Stimulated activated CD8-positive, alpha-beta memory T cell treated with anti-CD3 and anti-CD28 coated beads, Interleukin-12 subunit alpha, Interleukin-12 subunit beta, amount 100 ng/mL, for 24 hours (primary cell): ENCODE measurements at regions not wholly inside any gene's neighbourhood (a gene's known extent, or its start where the extent isn't known, plus 50 kb on each side); places are given as distances from the start of the nearest gene placed in this dataset.

Experiments used
- DNase-seq: peaks from one replicate; pipeline ENCODE4 v3.0.0-alpha.2; 2020; ENCODE audit errors: extremely low read depth

GRCh38 chr5:2206293-2207108 is 323.8 kb upstream of the IRX4 start:
- DNase-seq = no peak

GRCh38 chr5:2205596-2206226 is 323.0 kb upstream of the IRX4 start:
- DNase-seq = no peak

GRCh38 chr5:2205185-2205585 is 322.5 kb upstream of the IRX4 start:
- DNase-seq = no peak

- no peak for DNase-seq
Observed at GRCh38 chr5:2204366-2205184, 321.9 kb upstream of the IRX4 start.

GRCh38 chr5:2203774-2204173 is 321.0 kb upstream of the IRX4 start:
- DNase-seq = no peak

- no peak for DNase-seq
Observed at GRCh38 chr5:2201832-2202231, 319.1 kb upstream of the IRX4 start.

- no peak for DNase-seq
Observed at GRCh38 chr5:2201421-2201820, 318.7 kb upstream of the IRX4 start.

GRCh38 chr5:2201011-2201410 is 318.3 kb upstream of the IRX4 start:
- no peak for DNase-seq

GRCh38 chr5:2200261-2200950 is 317.7 kb upstream of the IRX4 start:
- no peak for DNase-seq

- no peak for DNase-seq
Observed at GRCh38 chr5:2199697-2200096, 317.0 kb upstream of the IRX4 start.

GRCh38 chr5:2196989-2197619 is 314.4 kb upstream of the IRX4 start:
- DNase-seq = no peak

GRCh38 chr5:2196416-2196815 is 313.7 kb upstream of the IRX4 start:
- no peak for DNase-seq

- no peak for DNase-seq
Observed at GRCh38 chr5:2194949-2195348, 312.2 kb upstream of the IRX4 start.

GRCh38 chr5:2194236-2194555 is 311.5 kb upstream of the IRX4 start:
- no peak for DNase-seq

- no peak for DNase-seq
Observed at GRCh38 chr5:2193542-2194235, 311.0 kb upstream of the IRX4 start.

- no peak for DNase-seq
Observed at GRCh38 chr5:2193142-2193541, 310.4 kb upstream of the IRX4 start.

- no peak for DNase-seq
Observed at GRCh38 chr5:2192496-2192895, 309.8 kb upstream of the IRX4 start.

- no peak for DNase-seq
Observed at GRCh38 chr5:2191972-2192371, 309.2 kb upstream of the IRX4 start.

GRCh38 chr5:2190549-2190948 is 307.8 kb upstream of the IRX4 start:
- no peak for DNase-seq

- DNase-seq = no peak
Observed at GRCh38 chr5:2188661-2189060, 305.9 kb upstream of the IRX4 start.

- DNase-seq = no peak
Observed at GRCh38 chr5:2188137-2188536, 305.4 kb upstream of the IRX4 start.
